Stimulated activated CD8-positive, alpha-beta memory T cell treated with anti-CD3 and anti-CD28 coated beads, Interleukin-2, amount 100 ng/mL, for 1 hour (primary cell): ENCODE measurements at regions not wholly inside any gene's neighbourhood (a gene's known extent, or its start where the extent isn't known, plus 50 kb on each side); places are given as distances from the start of the nearest gene placed in this dataset.

ENCODE experiments used
- DNase-seq, 2 donors: peaks; one replicate each; pipeline ENCODE4 v3.0.0-alpha.2; 2020; ENCODE audit warnings: low read depth in 2 of 2

DNA sequence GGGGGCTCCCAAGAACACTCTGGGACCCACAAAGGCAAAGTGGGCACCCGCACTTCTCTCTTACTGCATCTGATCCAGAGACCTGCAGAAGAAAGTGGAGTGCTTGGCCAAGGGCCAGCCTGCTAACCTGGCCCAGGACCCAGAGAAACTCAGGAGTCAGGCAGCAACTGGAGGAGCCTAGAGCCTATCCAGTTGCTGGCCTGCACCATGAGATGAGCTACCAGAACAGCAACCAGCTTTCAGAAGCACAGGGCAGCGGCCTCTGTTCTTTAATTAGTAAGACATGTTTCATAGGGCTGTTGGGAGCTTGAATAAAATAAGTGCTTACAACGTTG, 298.3 kb downstream of the GADD45G start:
- DNase-seq: no peak

DNA sequence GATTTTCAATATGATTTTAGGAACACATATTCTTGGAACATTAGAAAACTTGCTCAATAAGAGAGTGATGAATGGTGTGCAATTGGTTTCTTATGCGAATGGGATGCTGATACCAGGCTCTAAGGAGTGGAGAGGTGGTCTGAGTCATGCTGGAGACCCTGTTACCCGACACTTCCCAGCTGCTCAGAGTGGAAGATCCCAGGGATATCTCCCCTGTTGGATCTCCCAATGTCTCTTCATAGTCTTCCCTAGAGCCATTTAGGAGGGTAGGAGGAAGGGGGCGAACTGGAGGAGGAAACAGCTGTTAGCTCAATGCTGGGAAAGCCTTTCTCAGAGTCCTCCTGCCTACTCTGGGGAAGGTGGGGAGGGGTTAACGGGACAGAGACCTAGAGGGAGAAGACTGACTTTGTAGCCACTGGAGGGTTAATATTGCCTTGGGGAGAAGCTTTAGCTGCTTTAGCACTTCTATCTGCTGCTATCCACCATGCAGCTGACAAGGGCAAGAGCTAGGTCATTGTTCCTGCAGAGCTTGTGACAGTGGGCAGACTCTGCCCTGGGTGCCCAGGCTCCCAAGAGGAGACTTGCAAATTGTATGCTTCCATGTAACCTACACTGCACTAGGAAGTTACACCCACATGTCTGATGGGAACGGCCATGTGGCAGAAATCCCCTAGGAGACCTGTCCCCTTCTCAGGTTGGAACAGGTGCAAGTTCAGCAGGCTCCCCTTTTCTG, 301.0 kb downstream of the GADD45G start:
- no peak for DNase-seq

DNA sequence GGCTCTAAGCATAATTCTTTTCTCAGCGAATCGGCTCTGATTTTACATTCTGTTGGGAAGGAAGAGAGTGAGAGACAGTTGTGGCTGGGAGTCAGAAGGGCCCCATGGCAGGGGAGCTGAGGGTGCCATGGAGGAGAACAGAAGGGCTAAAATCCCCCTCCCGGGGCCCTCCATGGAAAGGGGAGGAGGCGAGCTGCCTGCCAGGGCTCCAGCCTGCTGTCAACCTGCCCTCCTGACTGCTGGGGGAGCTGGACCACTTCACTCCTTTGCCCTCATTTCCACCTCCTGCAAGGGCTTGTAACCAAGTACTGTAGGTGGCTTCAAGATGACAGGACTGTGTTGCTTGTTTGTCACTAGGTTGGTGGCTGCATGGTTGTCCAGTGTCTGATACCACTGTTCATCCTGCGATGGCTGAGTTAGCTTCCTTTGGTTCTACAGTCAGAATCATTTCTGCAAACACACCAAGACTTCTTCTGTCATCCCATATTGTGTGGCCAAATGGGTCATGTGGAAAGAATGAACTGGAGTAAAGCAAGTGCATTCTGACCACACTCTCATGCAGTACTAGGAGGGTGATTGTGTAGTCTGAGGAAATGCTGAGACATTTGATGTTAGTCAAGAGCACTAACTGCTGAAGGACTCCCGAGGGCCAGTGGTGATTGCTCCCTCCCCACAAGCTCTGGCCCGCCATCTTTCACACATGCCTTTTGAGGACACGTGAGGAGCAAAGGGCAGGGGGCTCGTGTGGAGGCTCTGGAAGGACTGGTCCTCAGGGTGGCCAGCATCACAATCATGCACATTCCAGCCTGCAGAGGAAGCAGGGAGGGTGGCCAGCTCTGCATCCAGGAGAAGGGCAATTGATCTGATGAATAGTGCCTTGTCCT, 307.2 kb downstream of the GADD45G start:
- DNase-seq: no peak

DNA sequence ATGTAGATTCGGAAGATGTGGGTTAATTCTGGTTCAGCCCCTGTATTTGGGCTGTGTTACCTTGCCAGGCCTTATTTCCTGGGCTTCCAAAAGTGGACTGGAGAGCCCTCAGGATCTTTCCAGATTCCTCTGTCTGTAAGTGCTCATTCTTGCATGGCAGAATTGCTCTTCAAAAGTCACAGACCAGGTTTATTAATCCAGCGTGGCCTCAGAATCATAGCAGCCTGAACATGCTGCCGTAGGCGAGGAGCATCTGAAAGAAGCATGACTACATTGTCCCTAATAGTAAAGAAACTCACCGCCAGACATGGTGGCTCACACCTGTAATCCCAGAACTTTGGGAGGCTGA, 307.8 kb downstream of the GADD45G start:
- no peak for DNase-seq

DNA sequence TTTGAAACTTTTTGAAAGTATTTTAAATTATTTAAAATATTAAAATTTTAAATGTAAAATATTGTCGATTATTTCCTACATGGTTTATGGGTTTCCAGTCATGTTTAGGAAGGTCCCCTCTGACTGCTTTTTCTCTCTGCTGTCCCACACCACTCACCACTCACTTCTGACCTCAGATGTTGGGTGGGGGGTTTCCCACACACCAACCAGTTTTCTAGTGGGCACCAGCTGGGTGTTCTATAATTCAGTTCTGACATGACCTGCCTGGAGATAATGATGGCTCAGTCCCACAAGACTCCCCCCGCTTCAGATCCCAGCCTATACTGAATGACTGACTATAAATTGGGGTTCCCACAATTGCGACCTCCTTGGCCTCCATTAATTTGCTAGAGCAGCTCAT, 310.4 kb downstream of the GADD45G start:
- no peak for DNase-seq

DNA sequence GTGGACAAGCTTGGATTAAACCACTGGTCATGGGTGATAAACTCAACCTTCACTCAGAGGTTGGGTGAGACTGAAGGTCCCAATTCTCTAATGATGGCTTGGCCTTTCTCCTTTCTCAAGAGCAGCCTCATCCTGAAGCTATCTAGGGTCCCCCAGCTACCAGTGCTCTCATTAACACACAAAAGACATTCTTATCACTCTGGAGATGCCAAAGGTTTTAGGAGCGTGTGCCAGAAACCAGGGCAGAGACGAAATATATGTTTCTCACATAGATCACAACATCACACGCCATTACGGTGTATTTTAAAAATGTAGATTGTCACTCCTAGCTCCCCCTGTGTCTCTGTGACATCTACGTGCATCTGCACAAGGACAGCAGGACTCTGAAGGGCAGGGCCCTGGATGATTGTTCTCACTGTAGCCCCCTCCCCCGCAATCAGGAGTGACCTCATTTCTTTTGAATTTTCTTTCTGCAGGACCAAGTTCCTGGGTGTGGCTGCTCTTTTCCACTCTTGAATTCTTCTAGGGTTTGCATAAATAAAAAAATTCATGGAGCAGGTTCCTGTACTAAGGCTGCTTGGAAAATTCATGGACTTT, 311.3 kb downstream of the GADD45G start:
- no peak for DNase-seq

DNA sequence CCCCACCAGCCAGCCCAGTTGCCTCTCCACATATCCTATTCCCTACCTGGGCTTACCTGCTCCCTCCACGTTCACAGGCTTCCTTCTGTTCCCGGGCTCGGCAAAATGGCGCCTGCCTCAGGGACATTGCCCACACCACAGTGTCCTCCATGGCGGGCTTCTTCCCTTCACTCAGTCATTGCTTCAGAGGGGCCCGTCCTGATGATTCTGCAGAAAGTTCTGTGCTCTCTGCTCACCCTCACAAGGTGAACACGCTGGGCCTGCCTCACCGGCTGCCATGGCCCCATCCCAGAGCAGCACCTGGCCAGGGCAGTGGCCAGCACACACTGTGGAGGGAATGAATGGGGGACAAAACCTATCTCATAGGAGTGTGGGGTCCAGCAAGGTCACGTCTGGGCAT, 313.0 kb downstream of the GADD45G start:
- no peak for DNase-seq

DNA sequence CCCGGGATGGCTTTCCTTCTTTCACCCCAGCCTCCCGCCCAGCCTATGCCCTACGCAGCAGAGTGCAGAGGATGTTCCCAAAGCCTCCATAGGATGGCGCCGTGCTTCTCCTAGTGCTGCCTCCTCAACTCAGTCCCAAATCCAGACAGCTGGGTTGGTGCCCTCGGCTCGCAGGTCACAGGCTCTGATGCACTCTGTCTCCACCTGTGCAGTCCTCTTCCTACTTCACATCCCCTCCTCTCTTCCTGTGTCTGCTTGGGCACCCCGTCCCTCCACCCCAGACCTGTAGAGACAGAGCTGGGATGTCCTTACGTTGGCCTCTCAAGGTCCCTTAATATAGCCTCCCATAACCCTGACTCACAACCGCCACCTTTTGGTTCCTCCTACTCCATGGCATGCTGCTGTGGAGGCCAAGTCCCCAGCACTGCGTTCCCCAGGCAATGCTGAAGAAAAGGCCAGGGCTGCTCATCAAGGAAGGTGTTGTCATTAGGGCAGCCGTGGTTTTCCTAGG, 314.4 kb downstream of the GADD45G start:
- no peak for DNase-seq

DNA sequence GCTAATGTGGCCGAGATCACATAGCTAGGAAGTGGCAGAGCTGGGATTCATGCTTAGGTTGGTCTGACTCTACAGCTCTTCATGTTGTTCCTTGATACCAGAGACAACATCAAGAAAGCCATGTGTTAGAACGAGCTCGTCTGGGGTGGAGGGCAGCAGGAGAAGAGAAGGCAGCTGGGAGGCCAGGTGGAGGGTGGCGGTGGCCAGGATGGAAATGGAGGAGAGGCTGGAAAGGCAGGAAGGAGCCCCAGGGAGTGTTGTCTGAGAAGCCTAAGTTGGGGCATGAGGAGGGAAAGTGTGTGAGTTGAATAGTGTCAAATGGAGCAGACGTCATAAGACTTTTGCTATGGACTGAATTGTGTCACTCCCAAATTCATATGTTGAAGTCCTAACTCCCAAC, 315.3 kb downstream of the GADD45G start:
- DNase-seq: no peak

DNA sequence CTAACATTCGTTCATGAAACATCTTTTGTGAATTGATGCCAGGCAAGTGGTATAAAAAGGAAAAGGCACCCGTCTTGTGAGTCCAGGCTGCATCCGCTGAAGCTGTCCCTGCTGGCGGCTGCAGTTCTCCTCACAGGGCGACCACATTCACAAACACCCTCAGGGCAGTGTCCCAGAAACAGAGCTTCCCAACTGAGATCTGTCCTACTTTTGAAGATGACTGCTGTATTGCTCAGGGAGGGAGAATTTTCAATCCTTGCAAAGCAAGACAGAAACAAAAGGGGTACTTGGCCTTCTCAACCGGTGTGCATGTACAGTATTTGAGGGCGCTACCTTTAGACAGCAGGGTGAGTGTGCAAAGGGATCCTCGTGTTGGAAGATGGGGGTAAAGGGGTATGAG, 316.1 kb downstream of the GADD45G start:
- no peak for DNase-seq

DNA sequence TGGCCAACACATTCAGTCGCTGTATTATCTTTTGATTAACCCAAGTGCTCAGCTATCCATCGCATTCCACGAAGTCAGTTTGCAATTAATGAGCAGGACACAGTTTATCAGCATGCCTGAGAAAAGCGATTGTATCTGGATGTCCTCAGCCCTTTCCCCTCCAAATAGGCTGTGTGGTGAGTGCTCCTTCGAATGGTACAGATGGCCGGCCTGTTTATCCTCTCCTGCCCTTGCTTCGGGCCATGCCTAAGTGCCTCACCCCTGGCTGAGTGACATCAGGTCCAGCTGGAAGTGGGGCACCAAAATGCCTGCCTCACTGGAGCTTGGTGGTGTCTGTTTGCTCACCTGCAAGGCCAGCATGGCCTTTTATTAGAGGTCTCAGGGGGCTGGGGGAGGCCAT, 317.3 kb downstream of the GADD45G start:
- DNase-seq: no peak

DNA sequence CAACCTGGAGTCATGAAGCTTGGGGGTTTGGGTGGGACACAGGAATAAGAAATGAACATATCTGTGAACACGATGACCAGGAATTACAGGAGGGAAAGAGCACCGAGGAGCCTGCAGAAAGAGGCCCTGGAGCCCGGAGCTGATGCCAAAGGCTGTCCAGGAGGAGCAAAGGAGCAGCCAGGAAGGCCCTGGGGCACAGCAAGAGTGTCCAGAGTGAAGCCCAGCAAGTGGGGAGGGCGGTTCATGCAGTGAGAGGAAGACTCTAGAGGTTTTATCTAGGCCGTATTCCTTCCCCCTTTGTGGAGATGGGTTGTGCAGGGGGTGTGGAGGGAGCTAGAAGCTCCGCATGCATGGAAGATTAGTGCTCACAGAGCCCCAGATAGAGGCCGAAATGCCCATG, 318.4 kb downstream of the GADD45G start:
- no peak for DNase-seq

DNA sequence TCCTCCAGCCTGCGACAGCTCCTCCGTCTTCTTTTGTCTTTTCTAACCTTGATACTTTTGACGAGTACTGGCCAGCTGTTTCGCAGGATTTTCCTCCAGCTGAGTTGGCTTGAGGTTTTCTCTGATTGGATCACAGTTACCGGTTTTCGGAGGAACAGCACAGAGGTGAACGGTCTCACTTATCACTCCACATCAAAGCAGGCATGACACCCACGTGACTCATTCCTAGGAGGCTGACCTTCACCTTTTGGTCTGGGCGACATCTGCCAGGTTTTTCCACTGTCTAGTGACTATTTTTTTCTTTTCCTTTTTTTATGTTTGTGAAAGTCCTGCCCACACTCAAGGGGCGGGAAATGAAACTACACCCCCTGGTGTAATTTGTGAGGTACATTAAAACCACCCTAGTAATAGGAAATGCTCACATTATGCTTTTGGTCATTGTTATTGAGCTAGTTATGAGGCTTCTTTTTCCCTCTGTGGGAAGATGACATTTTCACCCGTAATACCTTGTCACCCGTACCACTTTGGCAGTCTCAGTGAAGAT, 319.2 kb downstream of the GADD45G start:
- no peak for DNase-seq

DNA sequence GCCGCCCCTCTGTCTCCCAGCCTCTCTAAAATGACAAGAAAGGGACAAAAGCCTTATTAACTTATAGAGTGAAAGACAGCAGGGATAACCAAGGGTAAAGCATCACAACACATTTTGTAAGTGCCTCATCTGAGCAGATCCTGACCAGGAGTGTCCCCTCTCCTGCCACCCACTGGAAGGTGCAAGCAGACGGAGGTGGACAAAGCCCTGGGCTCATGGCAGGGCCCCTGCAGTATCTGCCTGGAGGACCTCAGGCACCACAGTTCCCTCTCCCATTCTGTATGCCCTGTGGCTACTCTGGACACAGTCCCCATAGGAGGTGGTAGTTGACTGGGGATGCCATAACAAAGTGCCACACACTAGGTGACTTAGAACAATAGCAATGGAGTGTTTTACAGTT, 319.8 kb downstream of the GADD45G start:
- DNase-seq: no peak

DNA sequence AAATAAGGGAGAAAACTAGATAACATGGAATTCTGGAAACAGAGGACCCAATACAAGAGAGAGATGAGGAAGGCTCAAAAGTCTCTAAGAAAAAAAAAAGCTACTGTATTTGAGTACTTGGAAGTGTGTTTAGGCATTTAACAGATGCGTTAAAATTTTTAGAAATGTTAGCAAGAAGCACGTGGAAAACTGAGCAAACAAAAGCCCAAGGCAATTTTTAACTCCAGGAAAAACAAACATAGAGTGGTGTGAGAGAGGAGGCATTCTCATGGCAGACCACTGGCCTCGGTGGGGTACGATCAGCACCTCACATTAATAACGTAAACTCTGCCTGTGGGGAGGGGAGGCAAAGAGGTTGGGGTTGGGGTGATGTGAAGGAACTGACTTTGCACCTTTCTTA, 321.4 kb downstream of the GADD45G start:
- DNase-seq: no peak

DNA sequence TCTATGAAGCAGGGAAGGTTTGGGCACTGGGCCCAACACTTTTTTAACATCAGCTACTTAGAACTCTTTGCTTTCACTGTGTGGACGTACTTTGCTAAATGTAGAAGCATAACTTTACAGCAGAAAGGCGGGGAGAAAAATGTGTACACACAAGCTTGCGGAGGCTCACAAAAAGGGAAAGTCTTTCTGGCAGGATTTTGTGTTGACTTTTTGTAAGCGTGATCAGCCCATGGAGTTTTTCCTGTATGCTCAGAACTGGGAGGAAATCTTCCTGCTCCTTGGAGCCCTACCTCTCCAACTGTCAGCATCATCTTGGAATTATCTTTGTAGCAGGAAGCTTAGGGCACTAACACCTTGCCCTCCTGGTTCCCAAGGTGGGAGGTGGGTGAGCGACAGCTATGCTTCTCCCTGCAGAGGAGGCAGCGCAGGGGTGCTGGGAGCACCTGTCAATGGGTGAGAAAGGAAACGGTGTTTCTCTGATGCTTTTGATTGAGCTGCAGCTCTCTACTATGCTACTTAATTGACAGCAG, 321.9 kb downstream of the GADD45G start:
- no peak for DNase-seq

DNA sequence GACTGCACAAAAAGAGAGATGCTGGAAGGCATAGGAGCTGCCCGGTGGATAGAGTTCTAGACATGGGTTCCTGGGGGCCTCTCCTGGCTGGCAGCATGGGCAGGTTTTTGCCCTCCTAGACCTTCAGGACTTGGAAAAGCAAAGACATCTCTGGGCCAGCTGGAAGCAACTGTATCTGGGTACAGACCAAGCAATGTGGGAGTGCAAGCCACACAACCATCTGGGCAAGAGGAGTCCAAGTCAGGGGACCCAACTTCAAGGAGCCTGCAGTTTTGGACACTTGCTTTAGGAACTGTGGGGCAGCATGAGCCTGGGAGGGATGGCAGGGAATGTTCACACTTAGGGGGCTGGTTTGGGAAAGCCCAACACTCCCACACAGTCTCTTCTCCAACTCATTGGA, 323.3 kb downstream of the GADD45G start:
- DNase-seq: no peak

DNA sequence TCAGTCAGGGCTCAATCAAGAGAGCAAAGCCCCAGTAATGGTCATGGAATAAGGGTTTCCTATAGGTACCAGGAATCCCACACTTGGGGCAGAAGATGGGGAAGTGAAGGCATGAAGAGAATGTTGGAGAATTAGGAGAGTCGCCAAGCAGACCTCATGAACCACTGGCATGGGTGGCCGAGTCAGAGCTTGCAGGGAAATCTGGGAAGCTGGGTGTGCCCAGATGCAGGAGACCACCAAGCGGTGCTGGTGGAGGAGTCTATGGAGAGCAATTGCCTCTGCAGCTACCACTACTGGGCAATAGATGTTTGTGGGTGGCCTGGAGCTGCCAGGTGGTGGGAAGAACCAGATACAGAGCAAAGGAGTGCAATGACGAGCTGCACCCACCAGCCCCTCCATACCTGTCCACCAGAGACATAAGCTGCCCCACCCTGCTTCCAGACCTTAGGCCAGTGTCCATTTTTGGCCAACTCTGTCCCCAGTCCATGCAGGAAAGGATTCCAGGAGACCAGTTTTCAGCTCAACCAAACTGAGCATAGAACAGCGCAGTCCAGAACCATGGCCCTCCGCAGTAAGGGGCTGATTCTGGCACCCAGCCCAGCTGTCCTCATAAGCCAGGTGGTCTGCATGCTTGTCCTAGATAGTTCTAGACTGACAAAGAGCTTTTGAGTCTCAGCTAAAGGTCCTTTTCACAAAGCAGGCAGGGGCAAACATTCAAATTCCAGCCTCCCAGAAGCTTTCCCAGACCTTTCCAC, 323.9 kb downstream of the GADD45G start:
- DNase-seq: no peak

DNA sequence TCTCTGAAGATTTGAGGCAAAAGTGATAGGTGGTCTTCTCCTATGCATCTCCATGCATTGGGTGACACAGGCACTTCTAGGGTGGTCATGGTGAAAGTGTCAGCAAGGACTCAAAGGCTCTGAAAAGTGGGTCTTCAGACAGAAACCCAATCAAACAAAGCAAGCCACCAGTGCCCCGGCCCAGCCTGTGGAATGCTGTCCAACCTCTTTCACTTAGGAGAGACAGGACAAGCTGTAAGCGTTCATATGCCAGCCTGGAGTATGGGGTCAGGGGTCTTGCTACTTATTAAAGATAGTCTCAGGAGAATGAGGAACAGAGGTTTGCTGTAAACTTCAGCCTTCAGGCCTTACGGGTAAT, 324.5 kb downstream of the GADD45G start:
- DNase-seq: no peak

DNA sequence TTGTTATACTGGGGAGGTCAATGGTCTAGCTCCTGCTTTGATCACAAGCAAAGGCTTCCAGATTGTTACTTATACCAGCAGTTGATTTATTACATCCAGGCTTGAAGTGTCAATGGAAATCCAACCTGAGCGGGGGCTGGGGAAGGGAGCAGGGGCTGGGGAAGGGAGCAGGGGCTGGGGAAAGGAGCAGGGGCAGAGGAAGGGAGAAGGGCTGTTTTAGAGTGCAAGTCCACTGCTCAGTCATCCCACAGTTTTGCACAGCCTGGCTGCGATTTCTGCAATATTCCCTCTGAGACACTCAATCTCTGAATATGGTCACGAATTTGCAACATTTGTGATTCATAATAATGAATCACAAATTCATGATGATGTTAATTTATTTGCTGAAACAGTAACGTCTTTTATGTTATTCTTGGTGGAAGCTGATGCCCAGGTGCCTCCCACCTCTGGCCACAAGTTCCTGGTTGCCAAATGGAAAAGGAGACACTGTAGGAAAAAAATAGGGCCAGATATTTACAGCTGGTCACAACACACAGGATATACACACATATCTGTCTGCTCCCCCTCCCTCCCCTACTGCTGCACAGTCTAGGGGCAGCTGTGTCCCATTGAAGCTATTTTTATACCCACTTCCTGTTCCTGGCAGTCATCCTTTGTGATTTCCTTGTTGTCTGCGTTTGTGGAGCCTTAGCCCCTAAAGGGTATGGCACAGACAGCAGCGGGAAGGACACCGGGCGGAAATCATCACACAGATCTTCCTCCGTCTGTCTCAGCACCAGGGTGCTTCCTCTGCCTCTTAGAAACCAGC, 325.1 kb downstream of the GADD45G start:
- no peak for DNase-seq

DNA sequence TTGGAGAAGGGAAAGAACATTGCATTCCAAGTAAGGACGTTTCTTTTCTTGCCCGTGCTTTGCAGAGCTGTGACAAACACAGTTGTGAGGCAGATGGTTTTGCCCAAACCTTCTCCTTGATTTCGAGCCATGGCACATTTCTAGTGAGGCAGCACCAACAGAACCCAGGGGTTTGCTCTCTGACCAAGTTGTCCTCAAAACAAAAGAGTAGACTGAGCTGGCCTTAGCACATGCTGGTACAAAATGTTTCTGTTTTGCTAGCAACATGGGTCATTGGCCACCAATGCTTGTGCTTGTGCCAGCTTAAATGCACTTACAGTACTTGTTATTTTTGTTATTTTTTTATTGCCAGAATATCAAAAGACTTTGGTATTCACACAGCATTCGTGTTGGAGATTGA, 328.8 kb downstream of the GADD45G start:
- DNase-seq: no peak
